Renal cortical epithelial cell (primary cell): ENCODE measurements at regions not wholly inside any gene's neighbourhood (a gene's known extent, or its start where the extent isn't known, plus 50 kb on each side); places are given as distances from the start of the nearest gene placed in this dataset.

Source experiments
- DNase-seq: peaks from one replicate; pipeline ENCODE4 v3.0.0-alpha.2; 2011; ENCODE audit warnings: low read depth

GRCh38 chr4:38230121-38230801 is 270.1 kb downstream of the PTTG2 start:
- DNase-seq, result peak; percentile 82

- DNase-seq, result no peak
These were observed 270.8 kb downstream of the PTTG2 start for GRCh38 chr4:38230821-38231563.

GRCh38 chr4:38231626-38232025 is 271.4 kb downstream of the PTTG2 start:
- no peak for DNase-seq

GRCh38 chr4:38232741-38233140 is 272.5 kb downstream of the PTTG2 start:
- DNase-seq, result no peak

- DNase-seq, result no peak
These were observed 273.7 kb downstream of the PTTG2 start for GRCh38 chr4:38233727-38234480.

GRCh38 chr4:38235354-38235753 is 275.2 kb downstream of the PTTG2 start:
- DNase-seq, result no peak

- no peak for DNase-seq
These were observed 275.8 kb downstream of the PTTG2 start for GRCh38 chr4:38236003-38236402.

- DNase-seq, result no peak
These were observed 276.3 kb downstream of the PTTG2 start for GRCh38 chr4:38236503-38236902.

- DNase-seq, result peak; percentile 76
These were observed 276.9 kb downstream of the PTTG2 start for GRCh38 chr4:38237139-38237538.

GRCh38 chr4:38241541-38241940 is 281.3 kb downstream of the PTTG2 start:
- DNase-seq, result peak; percentile 29

- no peak for DNase-seq
These were observed 281.9 kb downstream of the PTTG2 start for GRCh38 chr4:38242101-38242500.

GRCh38 chr4:38242822-38243387 is 282.7 kb downstream of the PTTG2 start:
- no peak for DNase-seq

- no peak for DNase-seq
These were observed 283.3 kb downstream of the PTTG2 start for GRCh38 chr4:38243388-38244053.

- DNase-seq, result no peak
These were observed 294.6 kb downstream of the PTTG2 start for GRCh38 chr4:38254825-38255224.

GRCh38 chr4:38255572-38255971 is 295.4 kb downstream of the PTTG2 start:
- no peak for DNase-seq

- DNase-seq, result peak; percentile 58
These were observed 306.4 kb downstream of the PTTG2 start for GRCh38 chr4:38266616-38267015.

- DNase-seq, result no peak
These were observed 308.1 kb downstream of the PTTG2 start for GRCh38 chr4:38268108-38268820.

GRCh38 chr4:38268837-38269236 is 308.6 kb downstream of the PTTG2 start:
- DNase-seq, result no peak

GRCh38 chr4:38273407-38273806 is 313.2 kb downstream of the PTTG2 start:
- DNase-seq, result no peak

- DNase-seq, result peak; percentile 90
These were observed 315.3 kb downstream of the PTTG2 start for GRCh38 chr4:38275331-38276100.
